ENCODE measurements at regions not wholly inside any gene's neighbourhood (a gene's known extent, or its start where the extent isn't known, plus 50 kb on each side); places are given as distances from the start of the nearest gene placed in this dataset.

DNA sequence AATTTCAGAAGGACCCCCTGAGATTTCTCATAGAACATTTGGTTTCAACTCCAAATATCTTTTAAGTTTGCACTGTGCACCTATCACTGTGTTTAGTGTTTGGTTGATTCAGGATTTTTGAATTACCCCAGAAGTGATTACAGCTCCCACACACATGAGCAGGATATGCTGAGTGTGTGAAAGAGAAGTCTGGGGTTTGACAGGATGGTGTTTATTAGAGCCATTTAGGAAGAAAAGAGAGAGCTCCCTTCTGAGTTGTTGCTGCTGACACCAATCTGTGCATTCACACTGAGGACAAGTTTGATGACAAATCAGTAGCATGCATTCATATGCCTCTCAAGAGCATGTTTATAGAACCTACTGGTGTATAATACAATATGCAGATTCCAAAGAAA is 118.1 kb downstream of the RPL22L1 start:
- peaks cover 0 to 5% (median 2%) of the 10 kb centered on the region in 4 donors for H3K4me1 ChIP-seq
- peak in 1 of 2 donors; percentile 29 for ATAC-seq (ENCODE audit: low FRiP score in 2 of 2)
- no peak overlapping the region for H3K27ac ChIP-seq
- no peaks in the 10 kb centered on the region for H3K36me3 ChIP-seq
- DNase-seq: no peak
- no peak overlapping the region for H3K4me3 ChIP-seq
- TF ChIP-seq, protein P1, sequence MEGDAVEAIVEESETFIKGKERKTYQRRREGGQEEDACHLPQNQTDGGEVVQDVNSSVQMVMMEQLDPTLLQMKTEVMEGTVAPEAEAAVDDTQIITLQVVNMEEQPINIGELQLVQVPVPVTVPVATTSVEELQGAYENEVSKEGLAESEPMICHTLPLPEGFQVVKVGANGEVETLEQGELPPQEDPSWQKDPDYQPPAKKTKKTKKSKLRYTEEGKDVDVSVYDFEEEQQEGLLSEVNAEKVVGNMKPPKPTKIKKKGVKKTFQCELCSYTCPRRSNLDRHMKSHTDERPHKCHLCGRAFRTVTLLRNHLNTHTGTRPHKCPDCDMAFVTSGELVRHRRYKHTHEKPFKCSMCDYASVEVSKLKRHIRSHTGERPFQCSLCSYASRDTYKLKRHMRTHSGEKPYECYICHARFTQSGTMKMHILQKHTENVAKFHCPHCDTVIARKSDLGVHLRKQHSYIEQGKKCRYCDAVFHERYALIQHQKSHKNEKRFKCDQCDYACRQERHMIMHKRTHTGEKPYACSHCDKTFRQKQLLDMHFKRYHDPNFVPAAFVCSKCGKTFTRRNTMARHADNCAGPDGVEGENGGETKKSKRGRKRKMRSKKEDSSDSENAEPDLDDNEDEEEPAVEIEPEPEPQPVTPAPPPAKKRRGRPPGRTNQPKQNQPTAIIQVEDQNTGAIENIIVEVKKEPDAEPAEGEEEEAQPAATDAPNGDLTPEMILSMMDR (IDR thresholded peaks at IDR 0.05): no peak
- TF ChIP-seq POLR2AphosphoS5 (IDR thresholded peaks at IDR 0.05) (no peak), POLR2A (IDR thresholded peaks at IDR 0.05) (no peak), EP300 (IDR thresholded peaks at IDR 0.05) (no peak)
- H3K27me3 ChIP-seq: no peaks in the 10 kb centered on the region
- no peaks in the 10 kb centered on the region for H3K9me3 ChIP-seq

DNA sequence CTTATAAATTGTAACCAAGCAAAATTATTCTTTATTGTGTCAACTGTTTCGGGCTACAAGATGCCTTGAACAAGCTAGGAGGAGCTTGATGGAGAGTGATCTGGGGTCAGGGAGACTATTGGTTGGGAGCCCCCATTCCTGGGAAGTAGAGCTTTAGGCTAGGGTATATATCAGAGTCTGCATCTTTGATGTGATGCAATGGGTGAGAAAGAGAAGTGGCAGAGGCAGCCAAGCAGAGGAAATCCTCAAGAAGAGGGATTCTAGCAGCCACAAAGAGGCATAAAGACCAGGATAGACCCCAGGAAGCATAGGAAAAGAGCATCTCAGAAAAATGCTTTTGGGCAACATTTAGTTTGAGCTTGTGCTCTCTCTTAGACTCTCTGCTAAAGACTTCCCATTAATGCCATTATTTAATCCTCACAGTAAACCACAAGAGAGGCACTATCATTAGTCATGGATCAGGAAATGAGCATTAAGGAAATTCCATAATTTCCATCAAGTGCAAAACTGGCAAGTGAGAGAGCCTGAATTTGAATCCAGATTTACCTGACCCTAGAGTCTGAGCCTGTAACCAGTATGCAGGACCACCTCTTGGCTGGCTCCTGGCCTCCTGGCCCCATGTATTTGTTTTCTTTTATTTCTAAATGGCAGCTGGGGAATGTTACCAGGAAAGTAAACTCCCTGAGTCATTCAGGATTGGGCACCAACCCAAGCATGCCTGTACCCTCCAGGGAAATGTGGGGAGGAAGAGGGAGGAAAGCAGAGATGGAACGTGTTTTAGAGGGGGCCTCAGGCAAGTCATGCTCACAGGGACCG is 118.7 kb downstream of the RPL22L1 start:
- H3K9me3 ChIP-seq: no peaks in the 10 kb centered on the region
- DNase-seq (no peak), ATAC-seq (ENCODE audit: low FRiP score in 2 of 2) (peak; percentile 31 to 67)
- H3K27ac ChIP-seq: no peak overlapping the region
- peaks cover 0 to 5% (median 2%) of the 10 kb centered on the region in 4 donors for H3K4me1 ChIP-seq
- WGBS, 2 donors: 52 to 53% methylated on average over 3 of the region's 3 CpGs
- no peak overlapping the region for H3K4me3 ChIP-seq
- no peaks in the 10 kb centered on the region for H3K36me3 ChIP-seq
- H3K27me3 ChIP-seq: no peaks in the 10 kb centered on the region
- TF ChIP-seq, protein P1 (IDR thresholded peaks at IDR 0.05): no peak
- no peak for TF ChIP-seq EP300 (IDR thresholded peaks at IDR 0.05)
- TF ChIP-seq POLR2A (IDR thresholded peaks at IDR 0.05): no peak
- TF ChIP-seq POLR2AphosphoS5 (IDR thresholded peaks at IDR 0.05): no peak

DNA sequence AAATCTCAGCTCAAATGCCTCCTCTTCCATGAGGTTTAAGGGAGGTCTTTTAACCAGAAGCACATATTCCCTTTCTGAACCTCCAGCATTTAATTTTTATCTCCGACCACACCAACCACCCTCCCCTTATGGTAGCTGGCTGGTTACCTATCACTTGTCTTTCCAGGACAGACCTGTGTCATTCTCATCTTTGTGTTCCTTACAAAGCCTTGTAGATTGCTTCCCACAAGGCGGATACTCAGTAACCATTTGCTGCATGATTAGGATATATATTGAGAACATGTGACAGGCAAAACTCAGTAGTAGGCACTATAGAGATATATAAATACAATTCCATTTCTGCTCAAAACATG is 119.5 kb downstream of the RPL22L1 start:
- no peaks in the 10 kb centered on the region for H3K9me3 ChIP-seq
- ATAC-seq (ENCODE audit: low FRiP score in 2 of 2): no peak
- TF ChIP-seq EP300 (IDR thresholded peaks at IDR 0.05) (no peak), POLR2A (IDR thresholded peaks at IDR 0.05) (no peak), POLR2AphosphoS5 (IDR thresholded peaks at IDR 0.05) (no peak)
- TF ChIP-seq, protein P1 (IDR thresholded peaks at IDR 0.05): no peak
- no peak overlapping the region for H3K4me3 ChIP-seq
- H3K27ac ChIP-seq: no peak overlapping the region
- DNase-seq: no peak
- H3K4me1 ChIP-seq: peaks cover 0 to 5% (median 2%) of the 10 kb centered on the region in 4 donors
- no peaks in the 10 kb centered on the region for H3K36me3 ChIP-seq
- no peaks in the 10 kb centered on the region for H3K27me3 ChIP-seq
- WGBS, 2 donors: 67 to 88% methylated on average over 2 of the region's 2 CpGs

DNA sequence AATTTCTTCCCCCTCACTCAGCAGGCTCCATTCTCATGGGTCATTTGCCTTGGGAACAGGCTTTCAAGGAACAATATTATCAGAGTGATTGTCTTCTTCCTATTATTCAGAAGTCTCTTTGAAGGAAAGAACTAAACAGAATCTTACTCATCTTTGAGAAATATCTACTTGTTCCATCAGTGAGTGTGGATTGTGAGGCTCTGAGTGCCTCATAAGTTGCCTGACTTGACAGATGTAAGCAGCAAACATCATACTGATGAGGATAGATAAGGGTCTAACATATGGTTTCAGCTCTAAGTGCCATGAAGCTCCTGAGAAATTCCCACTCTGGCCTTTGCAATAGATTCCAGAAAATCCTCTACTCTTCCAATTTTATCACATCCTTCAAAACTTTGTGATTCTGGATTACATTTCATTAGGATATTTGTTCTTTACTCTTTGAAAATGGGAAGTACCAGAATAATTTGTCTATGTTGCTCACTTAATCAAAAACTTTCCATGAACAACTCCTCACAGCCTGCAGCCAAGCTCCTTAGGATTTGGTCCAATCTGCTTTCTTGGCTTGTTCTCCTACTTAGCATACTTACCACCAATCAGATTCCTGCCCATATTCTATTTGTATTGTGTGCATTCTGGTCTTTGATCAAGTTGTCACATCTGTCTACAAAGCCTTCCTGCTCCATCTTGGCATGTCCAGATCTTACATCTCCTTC is 120.1 kb downstream of the RPL22L1 start:
- Histone ChIP-seq H3K4me1 (peaks cover 0 to 5% (median 2%) of the 10 kb centered on the region in 4 donors), H3K36me3 (no peaks in the 10 kb centered on the region), H3K9me3 (no peaks in the 10 kb centered on the region), H3K4me3 (no peak overlapping the region), H3K27ac (no peak overlapping the region), H3K27me3 (no peaks in the 10 kb centered on the region)
- TF ChIP-seq POLR2A (IDR thresholded peaks at IDR 0.05): no peak
- TF ChIP-seq, protein P1 (IDR thresholded peaks at IDR 0.05): no peak
- no peak for TF ChIP-seq POLR2AphosphoS5 (IDR thresholded peaks at IDR 0.05)
- ATAC-seq (ENCODE audit: low FRiP score in 2 of 2): no peak
- no peak for DNase-seq

Measured in upper lobe of left lung (tissue), 6 donors.